GM21576 (cell line): ENCODE measurements at regions not wholly inside any gene's neighbourhood (a gene's known extent, or its start where the extent isn't known, plus 50 kb on each side); places are given as distances from the start of the nearest gene placed in this dataset.

Experiments
- ATAC-seq: cut with Tn5 transposase; IDR thresholded peaks from one replicate; pipeline ENCODE4 v1.9.1; 2021; ENCODE audit warnings: mild to moderate bottlenecking, moderate library complexity; ENCODE audit not compliant: unreplicated experiment

GRCh38 chr6:23447731-23448130 is 678.3 kb upstream of the NRSN1 start:
- no peak for ATAC-seq

- no peak for ATAC-seq
Measured at GRCh38 chr6:23448281-23448680, 677.7 kb upstream of the NRSN1 start.

- ATAC-seq, result no peak
Measured at GRCh38 chr6:23454080-23454976, 671.7 kb upstream of the NRSN1 start.

GRCh38 chr6:23455754-23456153 is 670.3 kb upstream of the NRSN1 start:
- no peak for ATAC-seq

- no peak for ATAC-seq
Measured at GRCh38 chr6:23456396-23456795, 669.6 kb upstream of the NRSN1 start.

GRCh38 chr6:23457321-23457720 is 668.7 kb upstream of the NRSN1 start:
- ATAC-seq, result no peak

- no peak for ATAC-seq
Measured at GRCh38 chr6:23465912-23466311, 660.1 kb upstream of the NRSN1 start.

GRCh38 chr6:23477586-23477985 is 648.4 kb upstream of the NRSN1 start:
- ATAC-seq, result no peak

GRCh38 chr6:23478312-23478711 is 647.7 kb upstream of the NRSN1 start:
- no peak for ATAC-seq

GRCh38 chr6:23483896-23484295 is 642.1 kb upstream of the NRSN1 start:
- no peak for ATAC-seq

GRCh38 chr6:23494367-23494766 is 631.6 kb upstream of the NRSN1 start:
- ATAC-seq, result no peak

- no peak for ATAC-seq
Measured at GRCh38 chr6:23498013-23498412, 628.0 kb upstream of the NRSN1 start.

GRCh38 chr6:23499549-23499948 is 626.5 kb upstream of the NRSN1 start:
- no peak for ATAC-seq

- ATAC-seq, result no peak
Measured at GRCh38 chr6:23503173-23503572, 622.8 kb upstream of the NRSN1 start.

GRCh38 chr6:23505026-23505425 is 621.0 kb upstream of the NRSN1 start:
- ATAC-seq, result no peak

GRCh38 chr6:23510778-23511510 is 615.1 kb upstream of the NRSN1 start:
- ATAC-seq, result no peak

GRCh38 chr6:23511817-23512216 is 614.2 kb upstream of the NRSN1 start:
- no peak for ATAC-seq

- ATAC-seq, result no peak
Measured at GRCh38 chr6:23518294-23518693, 607.7 kb upstream of the NRSN1 start.

GRCh38 chr6:23522792-23523547 is 603.0 kb upstream of the NRSN1 start:
- no peak for ATAC-seq

GRCh38 chr6:23523771-23524170 is 602.2 kb upstream of the NRSN1 start:
- ATAC-seq, result no peak

- no peak for ATAC-seq
Measured at GRCh38 chr6:23524548-23524947, 601.5 kb upstream of the NRSN1 start.
